ENCODE measurements at regions not wholly inside any gene's neighbourhood (a gene's known extent, or its start where the extent isn't known, plus 50 kb on each side); places are given as distances from the start of the nearest gene placed in this dataset.

- H3K36me3 ChIP-seq (ENCODE audit: control insufficient read depth, low read length) = no peaks in the 10 kb centered on the region
- no peaks in the 10 kb centered on the region for H3K9me3 ChIP-seq (ENCODE audit: control insufficient read depth, insufficient read depth, low read length)
- no peak for TF ChIP-seq EZH2phosphoT487 (IDR thresholded peaks at IDR 0.05; ENCODE audit: borderline replicate concordance, low read length)
- TF ChIP-seq CTCF (IDR thresholded peaks at IDR 0.05; ENCODE audit: low read depth, low read length, poor library complexity, severe bottlenecking) = no peak
- H3K4me1 ChIP-seq (ENCODE audit: control insufficient read depth, low read length) = no peaks in the 10 kb centered on the region
- H3K27ac ChIP-seq (ENCODE audit: low read depth, low read length) = no peak overlapping the region
- H3K4me3 ChIP-seq (ENCODE audit: low read length) = no peak overlapping the region
- H3K4me2 ChIP-seq (ENCODE audit: low read length) = no peak overlapping the region
- H4K20me1 ChIP-seq (ENCODE audit: control insufficient read depth, insufficient read depth, low read depth, low read length) = no peaks in the 10 kb centered on the region
- no peaks in the 10 kb centered on the region for H3K27me3 ChIP-seq (ENCODE audit: control insufficient read depth, low read length)
- no peaks in the 10 kb centered on the region for H3F3A ChIP-seq (ENCODE audit: control insufficient read depth, insufficient read depth)
- H3K79me2 ChIP-seq (ENCODE audit: control insufficient read depth, low read length) = no peaks in the 10 kb centered on the region
- H3K9me2 ChIP-seq (replicated peaks; ENCODE audit: control insufficient read depth, low read length) = no peaks in the 10 kb centered on the region
These were observed 928.7 kb downstream of the SLC4A3 start for GRCh38 chr2:220555961-220556630.

- Histone ChIP-seq H3K27ac (ENCODE audit: low read depth, low read length) (no peak overlapping the region), H3K36me3 (ENCODE audit: control insufficient read depth, low read length) (no peaks in the 10 kb centered on the region), H3K4me2 (ENCODE audit: low read length) (no peak overlapping the region), H3K9me3 (ENCODE audit: control insufficient read depth, insufficient read depth, low read length) (no peaks in the 10 kb centered on the region), H3K4me1 (ENCODE audit: control insufficient read depth, low read length) (no peaks in the 10 kb centered on the region), H3K27me3 (ENCODE audit: control insufficient read depth, low read length) (no peaks in the 10 kb centered on the region), H4K20me1 (ENCODE audit: control insufficient read depth, insufficient read depth, low read depth, low read length) (no peaks in the 10 kb centered on the region), H3K9me2 (replicated peaks; ENCODE audit: control insufficient read depth, low read length) (no peaks in the 10 kb centered on the region), H3K79me2 (ENCODE audit: control insufficient read depth, low read length) (no peaks in the 10 kb centered on the region), H3K4me3 (ENCODE audit: low read length) (no peak overlapping the region), H3F3A (ENCODE audit: control insufficient read depth, insufficient read depth) (no peaks in the 10 kb centered on the region)
- TF ChIP-seq EZH2phosphoT487 (IDR thresholded peaks at IDR 0.05; ENCODE audit: borderline replicate concordance, low read length) = no peak
- TF ChIP-seq CTCF (IDR thresholded peaks at IDR 0.05; ENCODE audit: low read depth, low read length, poor library complexity, severe bottlenecking) = no peak
These were observed 929.2 kb downstream of the SLC4A3 start for GRCh38 chr2:220556658-220557057.

- Histone ChIP-seq H3K4me1 (ENCODE audit: control insufficient read depth, low read length) (no peaks in the 10 kb centered on the region), H3K4me3 (ENCODE audit: low read length) (no peak overlapping the region), H3K27ac (ENCODE audit: low read depth, low read length) (no peak overlapping the region), H3F3A (ENCODE audit: control insufficient read depth, insufficient read depth) (no peaks in the 10 kb centered on the region), H3K9me2 (replicated peaks; ENCODE audit: control insufficient read depth, low read length) (no peaks in the 10 kb centered on the region), H3K79me2 (ENCODE audit: control insufficient read depth, low read length) (no peaks in the 10 kb centered on the region), H3K9me3 (ENCODE audit: control insufficient read depth, insufficient read depth, low read length) (no peaks in the 10 kb centered on the region), H3K27me3 (ENCODE audit: control insufficient read depth, low read length) (no peaks in the 10 kb centered on the region), H3K4me2 (ENCODE audit: low read length) (no peak overlapping the region), H4K20me1 (ENCODE audit: control insufficient read depth, insufficient read depth, low read depth, low read length) (no peaks in the 10 kb centered on the region), H3K36me3 (ENCODE audit: control insufficient read depth, low read length) (no peaks in the 10 kb centered on the region)
- TF ChIP-seq EZH2phosphoT487 (IDR thresholded peaks at IDR 0.05; ENCODE audit: borderline replicate concordance, low read length) = no peak
- TF ChIP-seq CTCF (IDR thresholded peaks at IDR 0.05; ENCODE audit: low read depth, low read length, poor library complexity, severe bottlenecking) = no peak
These were observed 932.8 kb downstream of the SLC4A3 start for GRCh38 chr2:220560192-220560591.
